Mammary epithelial cell (primary cell): ENCODE measurements at regions not wholly inside any gene's neighbourhood (a gene's known extent, or its start where the extent isn't known, plus 50 kb on each side); places are given as distances from the start of the nearest gene placed in this dataset.

Experiments used
- EZH2 ChIP-seq: IDR thresholded peaks from 2 replicates; pipeline ENCODE4 v1.6.1; 2012; ENCODE audit warnings: low read length, inconsistent platforms, borderline replicate concordance
- TF ChIP-seq, protein P1 (sequence below), 2 donors: IDR thresholded peaks in 1 of 2; conservative IDR thresholded peaks in 1 of 2; 2 replicates each; pipeline ENCODE4 v1.5.1; 2011 to 2012; ENCODE audit warnings: inconsistent platforms in 2 of 2, low read length in 2 of 2, mild to moderate bottlenecking in 2 of 2, control low read depth in 1 of 2, low read depth in 1 of 2; ENCODE audit not compliant: insufficient read depth in 1 of 2; ENCODE audit errors: extremely low read depth in 1 of 2

GRCh38 chr13:76741624-76742023, 144.6 kb downstream of the KCTD12 start:
- no peak for TF ChIP-seq EZH2
- TF ChIP-seq, protein P1, sequence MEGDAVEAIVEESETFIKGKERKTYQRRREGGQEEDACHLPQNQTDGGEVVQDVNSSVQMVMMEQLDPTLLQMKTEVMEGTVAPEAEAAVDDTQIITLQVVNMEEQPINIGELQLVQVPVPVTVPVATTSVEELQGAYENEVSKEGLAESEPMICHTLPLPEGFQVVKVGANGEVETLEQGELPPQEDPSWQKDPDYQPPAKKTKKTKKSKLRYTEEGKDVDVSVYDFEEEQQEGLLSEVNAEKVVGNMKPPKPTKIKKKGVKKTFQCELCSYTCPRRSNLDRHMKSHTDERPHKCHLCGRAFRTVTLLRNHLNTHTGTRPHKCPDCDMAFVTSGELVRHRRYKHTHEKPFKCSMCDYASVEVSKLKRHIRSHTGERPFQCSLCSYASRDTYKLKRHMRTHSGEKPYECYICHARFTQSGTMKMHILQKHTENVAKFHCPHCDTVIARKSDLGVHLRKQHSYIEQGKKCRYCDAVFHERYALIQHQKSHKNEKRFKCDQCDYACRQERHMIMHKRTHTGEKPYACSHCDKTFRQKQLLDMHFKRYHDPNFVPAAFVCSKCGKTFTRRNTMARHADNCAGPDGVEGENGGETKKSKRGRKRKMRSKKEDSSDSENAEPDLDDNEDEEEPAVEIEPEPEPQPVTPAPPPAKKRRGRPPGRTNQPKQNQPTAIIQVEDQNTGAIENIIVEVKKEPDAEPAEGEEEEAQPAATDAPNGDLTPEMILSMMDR (conservative IDR thresholded peaks at IDR 0.05 in 1 of 2, IDR thresholded peaks at IDR 0.05 in 1 of 2; ENCODE audit: extremely low read depth in 1 of 2, insufficient read depth in 1 of 2, low read depth in 1 of 2, low read length in 2 of 2) = no peak
